GM23338 (cell line): ENCODE measurements at regions not wholly inside any gene's neighbourhood (a gene's known extent, or its start where the extent isn't known, plus 50 kb on each side); places are given as distances from the start of the nearest gene placed in this dataset.

ENCODE experiments used
- ATAC-seq: fragments of 200-7000 bp; cut with Tn5 transposase; 3 replicates; pipeline ENCODE4 v1.9.1; 2020
- DNase-seq: peaks from one replicate; pipeline ENCODE4 v3.0.0-alpha.2; 2015; ENCODE audit warnings: low spot score
- H2AFZ ChIP-seq: fragments of 200-600 bp; sonication (generic); 2 replicates; pipeline ENCODE4 v1.8.0; 2016; ENCODE audit warnings: antibody characterized with exemption, mild to moderate bottlenecking, moderate library complexity
- H3F3A ChIP-seq: fragments of 200-600 bp; sonication (generic); replicated peaks from 2 replicates; pipeline ENCODE4 v1.8.0; 2017; ENCODE audit warnings: antibody characterized with exemption, mixed run types, low read depth
- H3K27ac ChIP-seq: fragments of 200-600 bp; sonication (generic); 2 replicates; pipeline ENCODE4 v1.6.1; 2016; ENCODE audit warnings: low read depth
- H3K27me3 ChIP-seq: fragments of 200-600 bp; sonication (generic); 2 replicates; pipeline ENCODE4 v1.8.0; 2016; ENCODE audit warnings: mild to moderate bottlenecking, mixed run types, moderate library complexity; ENCODE audit not compliant: insufficient read depth
- H3K36me3 ChIP-seq: fragments of 200-600 bp; sonication (generic); 2 replicates; pipeline ENCODE4 v1.8.0; 2016; ENCODE audit warnings: mild to moderate bottlenecking; ENCODE audit not compliant: insufficient read depth
- H3K4me1 ChIP-seq: fragments of 200-600 bp; sonication (generic); 2 replicates; pipeline ENCODE4 v1.8.0; 2016; ENCODE audit warnings: mild to moderate bottlenecking, moderate library complexity; ENCODE audit not compliant: insufficient read depth
- H3K4me2 ChIP-seq: fragments of 200-600 bp; sonication (generic); 2 replicates; pipeline ENCODE4 v1.7.1; 2017; ENCODE audit warnings: mixed run types
- H3K4me3 ChIP-seq: fragments of 200-600 bp; sonication (generic); 2 replicates; pipeline ENCODE4 v1.6.1; 2016; ENCODE audit warnings: mixed run types
- H3K79me2 ChIP-seq: fragments of 200-600 bp; sonication (generic); replicated peaks from 2 replicates; pipeline ENCODE4 v1.8.0; 2017; ENCODE audit warnings: mild to moderate bottlenecking; ENCODE audit not compliant: insufficient read depth
- H3K9me2 ChIP-seq: fragments of 200-600 bp; sonication (generic); 2 replicates; pipeline ENCODE4 v1.8.0; 2017; ENCODE audit not compliant: insufficient read depth
- H4K20me1 ChIP-seq: fragments of 200-600 bp; sonication (generic); replicated peaks from 2 replicates; pipeline ENCODE4 v1.8.0; 2017; ENCODE audit warnings: mild to moderate bottlenecking; ENCODE audit not compliant: insufficient read depth
- H3K27ac Mint-ChIP-seq: 2 replicates; pipeline ENCODE4 v1.8.0; 2020; ENCODE audit warnings: inconsistent platforms, mild to moderate bottlenecking, moderate library complexity, mixed read lengths
- H3K27me3 Mint-ChIP-seq: 3 replicates; pipeline ENCODE4 v1.8.0; 2022; ENCODE audit warnings: low read depth, mild to moderate bottlenecking, moderate library complexity, mixed read lengths, inconsistent platforms; ENCODE audit not compliant: insufficient read depth, poor library complexity
- H3K36me3 Mint-ChIP-seq: 3 replicates; pipeline ENCODE4 v1.8.0; 2021; ENCODE audit warnings: low read depth, mild to moderate bottlenecking, inconsistent platforms, moderate library complexity, mixed read lengths
- H3K4me1 Mint-ChIP-seq: 3 replicates; pipeline ENCODE4 v1.8.0; 2020; ENCODE audit warnings: mild to moderate bottlenecking, inconsistent platforms, mixed read lengths
- H3K4me3 Mint-ChIP-seq: 3 replicates; pipeline ENCODE4 v1.8.0; 2021; ENCODE audit warnings: moderate library complexity, mild to moderate bottlenecking, inconsistent platforms, mixed read lengths
- H3K9me3 Mint-ChIP-seq: 3 replicates; pipeline ENCODE4 v1.8.0; 2020; ENCODE audit warnings: moderate library complexity, mild to moderate bottlenecking, inconsistent platforms, mixed read lengths
- CTCF ChIP-seq, 2 experiments: fragments of 200-600 bp in 1 of 2; sonication (generic) in 1 of 2; conservative IDR thresholded peaks; 2 replicates each; pipeline versions ENCODE4 v1.5.1 to v1.6.1; 2016 to 2017; ENCODE audit warnings: antibody characterized with exemption in 2 of 2, low read depth in 2 of 2, mild to moderate bottlenecking in 2 of 2, moderate library complexity in 1 of 2
- EZH2 ChIP-seq: fragments of 200-600 bp; sonication (generic); IDR thresholded peaks from one replicate; pipeline ENCODE4 v1.8.0; 2017; ENCODE audit warnings: antibody characterized with exemption, mild to moderate bottlenecking, low read depth; ENCODE audit not compliant: unreplicated experiment
- EZH2phosphoT487 ChIP-seq: fragments of 200-600 bp; sonication (generic); IDR thresholded peaks from one replicate; pipeline ENCODE4 v1.8.1; 2018; ENCODE audit warnings: antibody characterized with exemption; ENCODE audit not compliant: unreplicated experiment
- JUNB ChIP-seq: IDR thresholded peaks from one replicate; pipeline ENCODE4 v1.6.1; 2016; ENCODE audit warnings: antibody characterized with exemption; ENCODE audit not compliant: unreplicated experiment
- NANOG ChIP-seq: IDR thresholded peaks from 2 replicates; pipeline ENCODE4 v1.6.1; 2016; ENCODE audit warnings: antibody characterized with exemption, borderline replicate concordance
- REST ChIP-seq: IDR thresholded peaks from one replicate; pipeline ENCODE4 v1.6.1; 2018; ENCODE audit warnings: antibody characterized with exemption; ENCODE audit not compliant: unreplicated experiment
- ZNF114 ChIP-seq: fragments of 250-450 bp; sonication (Bioruptor Pico); IDR thresholded peaks from 2 replicates; pipeline ENCODE4 v1.5.0; 2020; ENCODE audit warnings: mild to moderate bottlenecking, moderate library complexity
- ZNF331 ChIP-seq: fragments of 250-450 bp; sonication (Bioruptor Pico); IDR thresholded peaks from 2 replicates; pipeline ENCODE4 v1.5.0; 2020; ENCODE audit warnings: low read depth, mild to moderate bottlenecking, moderate library complexity

GRCh38 chr1:198072177-198072576 is 84.6 kb upstream of the NEK7 start:
- Histone ChIP-seq H3K9me2 (no peaks in the 10 kb centered on the region), H3K27me3 (no peaks in the 10 kb centered on the region), H3F3A (no peaks in the 10 kb centered on the region), H3K4me2 (no peak overlapping the region), H3K36me3 (no peaks in the 10 kb centered on the region), H2AFZ (no peak overlapping the region), H3K4me1 (no peaks in the 10 kb centered on the region), H3K4me3 (no peak overlapping the region), H3K79me2 (no peaks in the 10 kb centered on the region), H3K27ac (no peak overlapping the region), H4K20me1 (no peaks in the 10 kb centered on the region)
- ATAC-seq, result peak; percentile 39; the same call in 1 of the 3 replicates
- TF ChIP-seq CTCF (conservative IDR thresholded peaks at IDR 0.05; ENCODE audit: low read depth in 2 of 2) (peak; percentile 37 to 60), ZNF114 (CRISPR knock-in tag) (no peak)
- no peaks in the 10 kb centered on the region for H3K9me3 Mint-ChIP-seq
- no peaks in the 10 kb centered on the region for H3K36me3 Mint-ChIP-seq
- peaks cover 2% of the 10 kb centered on the region for H3K27me3 Mint-ChIP-seq
- H3K4me1 Mint-ChIP-seq, result peaks cover 3% of the 10 kb centered on the region; the same call in 2 of the 3 replicates
- H3K4me3 Mint-ChIP-seq, result no peak overlapping the region
- no peak overlapping the region for H3K27ac Mint-ChIP-seq
- DNase-seq, result peak; percentile 30

GRCh38 chr1:198075296-198075695 is 81.5 kb upstream of the NEK7 start:
- Histone ChIP-seq H3K36me3 (no peaks in the 10 kb centered on the region), H3K4me3 (no peak overlapping the region), H3K27me3 (no peaks in the 10 kb centered on the region), H3K27ac (no peak overlapping the region), H3K4me2 (no peak overlapping the region), H4K20me1 (no peaks in the 10 kb centered on the region), H3F3A (no peaks in the 10 kb centered on the region), H3K9me2 (no peaks in the 10 kb centered on the region), H2AFZ (no peak overlapping the region), H3K79me2 (no peaks in the 10 kb centered on the region), H3K4me1 (no peaks in the 10 kb centered on the region)
- H3K4me3 Mint-ChIP-seq, result no peak overlapping the region
- H3K27me3 Mint-ChIP-seq, result peaks cover 2% of the 10 kb centered on the region
- ATAC-seq, result no peak
- DNase-seq, result no peak
- 0 out of 3 replicates have a peak, but pooled peaks cover 4% of the 10 kb centered on the region for H3K36me3 Mint-ChIP-seq
- no peak overlapping the region for H3K27ac Mint-ChIP-seq
- 0 out of 3 replicates have a peak, but pooled peaks cover 4% of the 10 kb centered on the region for H3K9me3 Mint-ChIP-seq
- H3K4me1 Mint-ChIP-seq, result no peaks in the 10 kb centered on the region
- no peak for TF ChIP-seq ZNF114 (CRISPR knock-in tag)
- no peak for TF ChIP-seq CTCF (conservative IDR thresholded peaks at IDR 0.05; ENCODE audit: low read depth in 2 of 2)
- no peak for TF ChIP-seq ZNF331 (CRISPR knock-in tag)
- TF ChIP-seq REST, result no peak
- no peak for TF ChIP-seq JUNB
- no peak for TF ChIP-seq NANOG
- no peak for TF ChIP-seq EZH2phosphoT487
- no peak for TF ChIP-seq EZH2
